SK-N-MC (cell line): ENCODE measurements at regions not wholly inside any gene's neighbourhood (a gene's known extent, or its start where the extent isn't known, plus 50 kb on each side); places are given as distances from the start of the nearest gene placed in this dataset.

Experiments
- EZH2 ChIP-seq: fragments of 200-600 bp; sonication (generic); IDR thresholded peaks from one replicate; pipeline ENCODE4 v1.6.1; 2017; ENCODE audit warnings: antibody characterized with exemption
- POLR2AphosphoS5 ChIP-seq: IDR thresholded peaks from 2 replicates; pipeline ENCODE4 v1.6.1; 2012; ENCODE audit warnings: mild to moderate bottlenecking, low read depth, low read length, borderline replicate concordance

GRCh38 chr2:180508458-180508857 is 471.9 kb upstream of the UBE2E3 start:
- TF ChIP-seq EZH2 (no peak), POLR2AphosphoS5 (no peak)
